Fibroblast of lung (primary cell): ENCODE measurements at regions not wholly inside any gene's neighbourhood (a gene's known extent, or its start where the extent isn't known, plus 50 kb on each side); places are given as distances from the start of the nearest gene placed in this dataset.
"Not testable (repeated sequence)": the region's sequence is repeated elsewhere in the genome, so short reads cannot be mapped to it uniquely, and the experiment has no call there.

ENCODE experiments used
- DNase-seq, 2 donors: peaks; one replicate each; pipeline versions ENCODE4 v3.0.0 to v3.0.0-alpha.2; 2010; ENCODE audit warnings: low read depth in 2 of 2
- H2AFZ ChIP-seq: 2 replicates; pipeline ENCODE4 v1.5.1; 2012; ENCODE audit warnings: low read length, control low read depth, inconsistent platforms
- H3K27ac ChIP-seq: 2 replicates; pipeline ENCODE4 v1.5.1; 2011; ENCODE audit warnings: low read length, control low read depth; ENCODE audit not compliant: insufficient read depth
- H3K27me3 ChIP-seq: 2 replicates; pipeline ENCODE4 v1.5.1; 2011; ENCODE audit warnings: mild to moderate bottlenecking, low read length; ENCODE audit not compliant: control insufficient read depth, insufficient read depth
- H3K36me3 ChIP-seq: 2 replicates; pipeline ENCODE4 v1.5.1; 2011; ENCODE audit warnings: low read length; ENCODE audit not compliant: control insufficient read depth, insufficient read depth
- H3K4me1 ChIP-seq: 2 replicates; pipeline ENCODE4 v1.5.1; 2011; ENCODE audit warnings: low read length; ENCODE audit not compliant: control insufficient read depth, insufficient read depth; ENCODE audit errors: extremely low read depth
- H3K4me2 ChIP-seq: 2 replicates; pipeline ENCODE4 v1.5.1; 2011; ENCODE audit warnings: low read length, control low read depth; ENCODE audit not compliant: insufficient read depth; ENCODE audit errors: extremely low read depth
- H3K4me3 ChIP-seq, 4 experiments: fragments of 200-600 bp in 1 of 4; sonication (generic) in 1 of 4; replicated peaks in 1 of 4; 2 replicates each; pipeline ENCODE4 v1.5.1; 2011 to 2016; ENCODE audit warnings: low read length in 4 of 4, low read depth in 3 of 4, mild to moderate bottlenecking in 3 of 4, control low read depth in 2 of 4, inconsistent platforms in 1 of 4, mixed read lengths in 1 of 4; ENCODE audit not compliant: insufficient read depth in 1 of 4; ENCODE audit errors: control extremely low read depth in 1 of 4
- H3K79me2 ChIP-seq: 2 replicates; pipeline ENCODE4 v1.5.1; 2012; ENCODE audit warnings: mild to moderate bottlenecking, low read length, inconsistent platforms; ENCODE audit not compliant: control insufficient read depth, insufficient read depth
- H3K9ac ChIP-seq: 2 replicates; pipeline ENCODE4 v1.5.1; 2011; ENCODE audit warnings: mild to moderate bottlenecking, low read length, control low read depth; ENCODE audit not compliant: insufficient read depth
- H3K9me3 ChIP-seq: 2 replicates; pipeline ENCODE4 v1.5.1; 2012; ENCODE audit warnings: low read depth, low read length; ENCODE audit not compliant: control insufficient read depth, insufficient read depth
- H4K20me1 ChIP-seq: 2 replicates; pipeline ENCODE4 v1.5.1; 2011; ENCODE audit warnings: low read length; ENCODE audit not compliant: control insufficient read depth, insufficient read depth; ENCODE audit errors: extremely low read depth
- CTCF ChIP-seq, 2 donors: IDR thresholded peaks in 1 of 2; conservative IDR thresholded peaks in 1 of 2; 1 replicate in 1 of 2; 2 replicates in 1 of 2; pipeline ENCODE4 v1.5.1; 2011 to 2012; ENCODE audit warnings: low read length in 2 of 2, control low read depth in 1 of 2, inconsistent platforms in 1 of 2, low read depth in 1 of 2, mild to moderate bottlenecking in 1 of 2
- EZH2 ChIP-seq: IDR thresholded peaks from 2 replicates; pipeline ENCODE4 v1.5.1; 2012; ENCODE audit warnings: low read length, control low read depth, mild to moderate bottlenecking; ENCODE audit errors: missing control alignments

GRCh38 chr20:7792150-7792869 is 147.9 kb downstream of the HAO1 start:
- peak; percentile 24 to 79 for DNase-seq
- TF ChIP-seq CTCF (conservative IDR thresholded peaks at IDR 0.05 in 1 of 2, IDR thresholded peaks at IDR 0.05 in 1 of 2; ENCODE audit: low read depth in 1 of 2, low read length in 2 of 2) (no peak), EZH2 (no peak)

GRCh38 chr20:7798176-7798575 is 142.1 kb downstream of the HAO1 start:
- no peaks in the 10 kb centered on the region for H3K27me3 ChIP-seq
- no peaks in the 10 kb centered on the region for H3K9me3 ChIP-seq
- DNase-seq, result no peak

More at GRCh38 chr20:7792150-7792869, 147.9 kb downstream of the HAO1 start:
- no peak overlapping the region for H3K4me3 ChIP-seq
- no peaks in the 10 kb centered on the region for H3K9me3 ChIP-seq
- H3K27me3 ChIP-seq, result no peaks in the 10 kb centered on the region
- H3K4me2 ChIP-seq, result no peak overlapping the region
- no peak overlapping the region for H3K27ac ChIP-seq
- H3K79me2 ChIP-seq, result no peaks in the 10 kb centered on the region
- no peaks in the 10 kb centered on the region for H3K4me1 ChIP-seq
- no peaks in the 10 kb centered on the region for H3K36me3 ChIP-seq
- H4K20me1 ChIP-seq, result no peaks in the 10 kb centered on the region
- no peak overlapping the region for H2AFZ ChIP-seq
- no peak overlapping the region for H3K9ac ChIP-seq

GRCh38 chr20:7799862-7800261 is 140.4 kb downstream of the HAO1 start:
- H3K4me2 ChIP-seq, result no peak overlapping the region
- H3K9me3 ChIP-seq, result no peaks in the 10 kb centered on the region
- no peaks in the 10 kb centered on the region for H3K36me3 ChIP-seq
- H3K4me3 ChIP-seq, result no peak overlapping the region
- H2AFZ ChIP-seq, result no peak overlapping the region
- H3K9ac ChIP-seq, result no peak overlapping the region
- H3K27ac ChIP-seq, result no peak overlapping the region
- H3K27me3 ChIP-seq, result no peaks in the 10 kb centered on the region
- H3K79me2 ChIP-seq, result no peaks in the 10 kb centered on the region
- TF ChIP-seq EZH2 (no peak), CTCF (conservative IDR thresholded peaks at IDR 0.05 in 1 of 2, IDR thresholded peaks at IDR 0.05 in 1 of 2; ENCODE audit: low read depth in 1 of 2, low read length in 2 of 2) (no peak)
- no peak for DNase-seq
- H4K20me1 ChIP-seq, result no peaks in the 10 kb centered on the region
- no peaks in the 10 kb centered on the region for H3K4me1 ChIP-seq

More at GRCh38 chr20:7798176-7798575, 142.1 kb downstream of the HAO1 start:
- TF ChIP-seq CTCF (conservative IDR thresholded peaks at IDR 0.05 in 1 of 2, IDR thresholded peaks at IDR 0.05 in 1 of 2; ENCODE audit: low read depth in 1 of 2, low read length in 2 of 2), result no peak
- no peak for TF ChIP-seq EZH2
- Histone ChIP-seq H4K20me1 (no peaks in the 10 kb centered on the region), H2AFZ (no peak overlapping the region), H3K27ac (no peak overlapping the region), H3K9ac (no peak overlapping the region), H3K79me2 (no peaks in the 10 kb centered on the region), H3K4me2 (no peak overlapping the region), H3K36me3 (no peaks in the 10 kb centered on the region), H3K4me3 (no peak overlapping the region), H3K4me1 (no peaks in the 10 kb centered on the region)

- Histone ChIP-seq H3K4me3 (peak overlapping the region in 1 of 4 experiments; percentile 27), H3K4me2 (peak overlapping the region; percentile 8), H2AFZ (peak overlapping the region; percentile 23)
- not testable (repeated sequence) for H3K27me3 ChIP-seq, H4K20me1 ChIP-seq, H3K27ac ChIP-seq, H3K36me3 ChIP-seq, H3K9me3 ChIP-seq, H3K4me1 ChIP-seq, H3K9ac ChIP-seq, DNase-seq, H3K79me2 ChIP-seq
These were observed 136.7 kb downstream of the HAO1 start for GRCh38 chr20:7803411-7804151.
